GM23248 (cell line): ENCODE measurements at regions not wholly inside any gene's neighbourhood (a gene's known extent, or its start where the extent isn't known, plus 50 kb on each side); places are given as distances from the start of the nearest gene placed in this dataset.
A peak's percentile ranks its signal among the peaks of the same experiment; 100 is the strongest.

ENCODE experiments used
- DNase-seq: peaks from one replicate; pipeline ENCODE4 v3.0.0-alpha.2; 2015
- H2AFZ ChIP-seq: fragments of 200-600 bp; sonication (generic); 2 replicates; pipeline ENCODE4 v1.6.1; 2016; ENCODE audit warnings: antibody characterized with exemption
- H3F3A ChIP-seq: fragments of 200-600 bp; sonication (generic); 2 replicates; pipeline ENCODE4 v1.6.1; 2016; ENCODE audit warnings: mild to moderate bottlenecking, antibody characterized with exemption, mixed run types; ENCODE audit not compliant: insufficient read depth
- H3K27ac ChIP-seq: fragments of 200-600 bp; sonication (generic); 2 replicates; pipeline ENCODE4 v1.5.1; 2016; ENCODE audit warnings: mild to moderate bottlenecking
- H3K27me3 ChIP-seq: fragments of 200-600 bp; sonication (generic); replicated peaks from 2 replicates; pipeline ENCODE4 v1.6.1; 2016; ENCODE audit warnings: mild to moderate bottlenecking; ENCODE audit not compliant: insufficient read depth
- H3K36me3 ChIP-seq: fragments of 200-600 bp; sonication (generic); 2 replicates; pipeline ENCODE4 v1.6.1; 2016; ENCODE audit warnings: low read depth, mild to moderate bottlenecking
- H3K4me1 ChIP-seq: fragments of 200-600 bp; sonication (generic); 2 replicates; pipeline ENCODE4 v1.6.1; 2016; ENCODE audit warnings: mild to moderate bottlenecking; ENCODE audit not compliant: insufficient read depth
- H3K4me2 ChIP-seq: fragments of 200-600 bp; sonication (generic); one replicate; pipeline ENCODE4 v1.6.1; 2016; ENCODE audit warnings: mild to moderate bottlenecking; ENCODE audit not compliant: unreplicated experiment
- H3K4me3 ChIP-seq: fragments of 200-600 bp; sonication (generic); 2 replicates; pipeline ENCODE4 v1.5.1; 2016; ENCODE audit warnings: mild to moderate bottlenecking
- H3K79me2 ChIP-seq: fragments of 200-600 bp; sonication (generic); 2 replicates; pipeline ENCODE4 v1.6.1; 2016; ENCODE audit warnings: mild to moderate bottlenecking; ENCODE audit not compliant: insufficient read depth
- H3K9ac ChIP-seq: fragments of 200-600 bp; sonication (generic); 2 replicates; pipeline ENCODE4 v1.6.1; 2016; ENCODE audit warnings: mild to moderate bottlenecking
- H3K9me2 ChIP-seq: fragments of 200-600 bp; sonication (generic); 2 replicates; pipeline ENCODE4 v1.6.1; 2016; ENCODE audit warnings: mixed run types, mild to moderate bottlenecking, moderate library complexity; ENCODE audit not compliant: insufficient read depth
- H3K9me3 ChIP-seq: fragments of 200-600 bp; sonication (generic); one replicate; pipeline ENCODE4 v1.6.1; 2017; ENCODE audit warnings: low read depth
- H4K20me1 ChIP-seq: fragments of 200-600 bp; sonication (generic); 2 replicates; pipeline ENCODE4 v1.6.0; 2016; ENCODE audit not compliant: insufficient read depth
- EZH2 ChIP-seq: fragments of 200-600 bp; sonication (generic); IDR thresholded peaks from 2 replicates; pipeline ENCODE4 v1.6.1; 2018; ENCODE audit warnings: antibody characterized with exemption, mild to moderate bottlenecking; ENCODE audit not compliant: insufficient read depth, poor library complexity, severe bottlenecking
- EZH2phosphoT487 ChIP-seq: fragments of 200-600 bp; sonication (generic); IDR thresholded peaks from 2 replicates; pipeline ENCODE4 v1.6.1; 2018; ENCODE audit warnings: antibody characterized with exemption, moderate library complexity, mild to moderate bottlenecking, low read depth; ENCODE audit not compliant: insufficient read depth
- WGBS, 2 experiments: methylation state at CpG; one replicate each; pipeline ENCODE4 v1.1.6; 2015 to 2017; ENCODE audit warnings: low lambda C conversion rate in 2 of 2, low coverage in 1 of 2; ENCODE audit errors: missing lambda C conversion rate in 2 of 2; 5-methylcytosine and 5-hydroxymethylcytosine counted together
- in situ Hi-C: fragments of 300-500 bp; cut with MboI; formaldehyde crosslinking; loops from 2 replicates; pipeline ENCODE4 v1.15.0; 2020

GRCh38 chr4:53854991-53855568 lies 209.3 kb downstream of the CHIC2 start:
- Histone ChIP-seq H3K9me2 (no peaks in the 10 kb centered on the region), H3K79me2 (no peaks in the 10 kb centered on the region), H3K27ac (peak overlapping the region; percentile 84), H3K9ac (peak overlapping the region; percentile 45), H3K27me3 (no peaks in the 10 kb centered on the region), H3K4me2 (peak overlapping the region; percentile 48), H3K36me3 (no peaks in the 10 kb centered on the region), H4K20me1 (no peaks in the 10 kb centered on the region), H3K4me1 (peaks cover 28% of the 10 kb centered on the region), H3F3A (peaks cover 39% of the 10 kb centered on the region), H3K4me3 (peak overlapping the region; percentile 19; the same call in 1 of the 2 replicates), H3K9me3 (no peaks in the 10 kb centered on the region), H2AFZ (no peak overlapping the region)
- TF ChIP-seq EZH2 (no peak), EZH2phosphoT487 (no peak)
- DNase-seq = peak; percentile 82
- WGBS, 2 experiments = 22 to 24% methylated on average over 3 of the region's 3 CpGs
- in situ Hi-C loops = no loop called here

GRCh38 chr4:53852343-53852742 lies 212.1 kb downstream of the CHIC2 start:
- H3K4me3 ChIP-seq = no peak overlapping the region
- no peak overlapping the region for H3K9ac ChIP-seq
- H3K27me3 ChIP-seq = no peaks in the 10 kb centered on the region
- H4K20me1 ChIP-seq = no peaks in the 10 kb centered on the region
- H2AFZ ChIP-seq = peak overlapping the region; percentile 12; the same call in 1 of the 2 replicates
- in situ Hi-C loops = no loop called here
- H3K4me2 ChIP-seq = no peak overlapping the region
- no peak for DNase-seq
- H3K4me1 ChIP-seq = peaks cover 28% of the 10 kb centered on the region
- H3K79me2 ChIP-seq = no peaks in the 10 kb centered on the region
- WGBS, 2 experiments = 52 to 55% methylated on average over 5 of the region's 5 CpGs
- TF ChIP-seq EZH2 = no peak
- no peak for TF ChIP-seq EZH2phosphoT487
- H3K9me2 ChIP-seq = no peaks in the 10 kb centered on the region
- H3K9me3 ChIP-seq = no peaks in the 10 kb centered on the region
- H3K36me3 ChIP-seq = no peaks in the 10 kb centered on the region
- no peak overlapping the region for H3K27ac ChIP-seq
- peaks cover 33% of the 10 kb centered on the region for H3F3A ChIP-seq

- no peaks in the 10 kb centered on the region for H3K27me3 ChIP-seq
- no peaks in the 10 kb centered on the region for H3K9me3 ChIP-seq
- H3K4me3 ChIP-seq = no peak overlapping the region
- no peaks in the 10 kb centered on the region for H3F3A ChIP-seq
- TF ChIP-seq EZH2 (no peak), EZH2phosphoT487 (no peak)
- in situ Hi-C loops = no loop called here
- H3K9ac ChIP-seq = no peak overlapping the region
- no peaks in the 10 kb centered on the region for H3K79me2 ChIP-seq
- H2AFZ ChIP-seq = no peak overlapping the region
- H3K27ac ChIP-seq = no peak overlapping the region
- no peaks in the 10 kb centered on the region for H3K36me3 ChIP-seq
- H3K4me2 ChIP-seq = no peak overlapping the region
- DNase-seq = no peak
- no peaks in the 10 kb centered on the region for H3K4me1 ChIP-seq
- no peaks in the 10 kb centered on the region for H3K9me2 ChIP-seq
- H4K20me1 ChIP-seq = no peaks in the 10 kb centered on the region
Observed at GRCh38 chr4:53847965-53848364, 216.4 kb downstream of the CHIC2 start.

- TF ChIP-seq EZH2 (no peak), EZH2phosphoT487 (no peak)
- Histone ChIP-seq H3K4me2 (no peak overlapping the region), H3K9ac (no peak overlapping the region), H3K79me2 (no peaks in the 10 kb centered on the region), H3K4me3 (no peak overlapping the region), H2AFZ (no peak overlapping the region), H3K9me2 (no peaks in the 10 kb centered on the region), H3K27me3 (no peaks in the 10 kb centered on the region), H3K36me3 (no peaks in the 10 kb centered on the region), H3K9me3 (no peaks in the 10 kb centered on the region), H4K20me1 (no peaks in the 10 kb centered on the region), H3F3A (no peaks in the 10 kb centered on the region), H3K27ac (no peak overlapping the region), H3K4me1 (0 out of 2 replicates have a peak, but pooled peaks cover 3% of the 10 kb centered on the region)
- 82 to 92% methylated on average over 2 of the region's 2 CpGs for WGBS, 2 experiments
- in situ Hi-C loops = no loop called here
- no peak for DNase-seq
Observed at GRCh38 chr4:53844551-53844950, 219.9 kb downstream of the CHIC2 start.

GRCh38 chr4:53844133-53844532 lies 220.3 kb downstream of the CHIC2 start:
- H3K4me3 ChIP-seq = no peak overlapping the region
- 0 out of 2 replicates have a peak, but pooled peaks cover 3% of the 10 kb centered on the region for H3K4me1 ChIP-seq
- no peaks in the 10 kb centered on the region for H3K9me3 ChIP-seq
- no peak overlapping the region for H3K4me2 ChIP-seq
- H4K20me1 ChIP-seq = no peaks in the 10 kb centered on the region
- H3K27me3 ChIP-seq = no peaks in the 10 kb centered on the region
- H3K27ac ChIP-seq = no peak overlapping the region
- no peak for TF ChIP-seq EZH2
- TF ChIP-seq EZH2phosphoT487 = no peak
- no peaks in the 10 kb centered on the region for H3K79me2 ChIP-seq
- in situ Hi-C loops = no loop called here
- no peak for DNase-seq
- 89 to 90% methylated on average over 3 of the region's 3 CpGs for WGBS, 2 experiments
- H3K9me2 ChIP-seq = no peaks in the 10 kb centered on the region
- no peak overlapping the region for H2AFZ ChIP-seq
- no peaks in the 10 kb centered on the region for H3K36me3 ChIP-seq
- H3K9ac ChIP-seq = no peak overlapping the region
- H3F3A ChIP-seq = no peaks in the 10 kb centered on the region
